ENCODE measurements at regions not wholly inside any gene's neighbourhood (a gene's known extent, or its start where the extent isn't known, plus 50 kb on each side); places are given as distances from the start of the nearest gene placed in this dataset.
"Not testable (repeated sequence)": the region's sequence is repeated elsewhere in the genome, so short reads cannot be mapped to it uniquely, and the experiment has no call there.

GRCh38 chr16:65702707-65703402 is 581.0 kb upstream of the CDH11 start:
- no peak for DNase-seq

GRCh38 chr16:65700596-65700995 is 578.7 kb upstream of the CDH11 start:
- no peak for DNase-seq

GRCh38 chr16:65698791-65699321 is 577.0 kb upstream of the CDH11 start:
- no peak for DNase-seq

GRCh38 chr16:65697521-65697920 is 575.7 kb upstream of the CDH11 start:
- no peak for DNase-seq

GRCh38 chr16:65697065-65697464 is 575.2 kb upstream of the CDH11 start:
- no peak for DNase-seq

- DNase-seq = not testable (repeated sequence)
Observed at GRCh38 chr16:65691846-65692245, 570.0 kb upstream of the CDH11 start.

GRCh38 chr16:65689726-65690125 is 567.9 kb upstream of the CDH11 start:
- DNase-seq = no peak

GRCh38 chr16:65688301-65688700 is 566.4 kb upstream of the CDH11 start:
- no peak for DNase-seq

GRCh38 chr16:65684230-65684629 is 562.4 kb upstream of the CDH11 start:
- no peak for DNase-seq

- no peak for DNase-seq
Observed at GRCh38 chr16:65681406-65681805, 559.5 kb upstream of the CDH11 start.

GRCh38 chr16:65679785-65680184 is 557.9 kb upstream of the CDH11 start:
- no peak for DNase-seq

- no peak for DNase-seq
Observed at GRCh38 chr16:65675161-65675560, 553.3 kb upstream of the CDH11 start.

- DNase-seq = no peak
Observed at GRCh38 chr16:65672960-65673359, 551.1 kb upstream of the CDH11 start.

- no peak for DNase-seq
Observed at GRCh38 chr16:65671071-65671470, 549.2 kb upstream of the CDH11 start.

GRCh38 chr16:65668064-65668595 is 546.3 kb upstream of the CDH11 start:
- no peak for DNase-seq

- no peak for DNase-seq
Observed at GRCh38 chr16:65667011-65667578, 545.2 kb upstream of the CDH11 start.

GRCh38 chr16:65666132-65666941 is 544.5 kb upstream of the CDH11 start:
- no peak for DNase-seq

- no peak for DNase-seq
Observed at GRCh38 chr16:65665586-65665985, 543.7 kb upstream of the CDH11 start.

GRCh38 chr16:65663774-65664173 is 541.9 kb upstream of the CDH11 start:
- DNase-seq = no peak

- DNase-seq = no peak
Observed at GRCh38 chr16:65662256-65662655, 540.4 kb upstream of the CDH11 start.

GRCh38 chr16:65661558-65661957 is 539.7 kb upstream of the CDH11 start:
- no peak for DNase-seq

GRCh38 chr16:65660390-65660789 is 538.5 kb upstream of the CDH11 start:
- DNase-seq = no peak

- DNase-seq = no peak
Observed at GRCh38 chr16:65659758-65660157, 537.9 kb upstream of the CDH11 start.
